Posterior cingulate gyrus (tissue), 11 donors: ENCODE measurements at regions not wholly inside any gene's neighbourhood (a gene's known extent, or its start where the extent isn't known, plus 50 kb on each side); places are given as distances from the start of the nearest gene placed in this dataset.

Experiments
- DNase-seq, 10 donors: peaks; one replicate each; pipeline versions ENCODE4 v3.0.0 to v3.0.0-alpha.2; 2020 to 2021; ENCODE audit warnings: mixed read lengths in 3 of 10
- intact Hi-C: fragments of 100-400 bp; cut with DNase I; formaldehyde crosslinking; loops from one replicate; pipeline ENCODE4 v1.15.1; 2023

- intact Hi-C loops, result no loop called here
- no peak for DNase-seq
Measured at GRCh38 chr18:39743463-39743862, 2177.9 kb upstream of the CELF4 start.

- intact Hi-C loops, result no loop called here
- DNase-seq, result peak in 1 of 10 donors; percentile 32
Measured at GRCh38 chr18:39741755-39742466, 2176.3 kb upstream of the CELF4 start.

- intact Hi-C loops, result no loop called here
- no peak for DNase-seq
Measured at GRCh38 chr18:39737869-39738268, 2172.3 kb upstream of the CELF4 start.

- intact Hi-C loops, result no loop called here
- no peak for DNase-seq
Measured at GRCh38 chr18:39732918-39733317, 2167.3 kb upstream of the CELF4 start.

- intact Hi-C loops, result no loop called here
- no peak for DNase-seq
Measured at GRCh38 chr18:39730606-39731005, 2165.0 kb upstream of the CELF4 start.

GRCh38 chr18:39724652-39725051 is 2159.1 kb upstream of the CELF4 start:
- intact Hi-C loops, result no loop called here

GRCh38 chr18:39721712-39722111 is 2156.1 kb upstream of the CELF4 start:
- no peak for DNase-seq
- intact Hi-C loops, result no loop called here

More at GRCh38 chr18:39724652-39725051, 2159.1 kb upstream of the CELF4 start:
- no peak for DNase-seq

- intact Hi-C loops, result no loop called here
Measured at GRCh38 chr18:39713961-39714360, 2148.4 kb upstream of the CELF4 start.

GRCh38 chr18:39711701-39712100 is 2146.1 kb upstream of the CELF4 start:
- intact Hi-C loops, result no loop called here
- no peak for DNase-seq

More at GRCh38 chr18:39713961-39714360, 2148.4 kb upstream of the CELF4 start:
- DNase-seq, result no peak

- no peak for DNase-seq
- intact Hi-C loops, result no loop called here
Measured at GRCh38 chr18:39705362-39705761, 2139.8 kb upstream of the CELF4 start.

GRCh38 chr18:39702888-39703287 is 2137.3 kb upstream of the CELF4 start:
- intact Hi-C loops, result no loop called here
- no peak for DNase-seq

GRCh38 chr18:39701839-39702238 is 2136.2 kb upstream of the CELF4 start:
- intact Hi-C loops, result no loop called here
- DNase-seq, result no peak

- intact Hi-C loops, result no loop called here
- DNase-seq, result no peak
Measured at GRCh38 chr18:39701055-39701783, 2135.6 kb upstream of the CELF4 start.

- DNase-seq, result no peak
- intact Hi-C loops, result no loop called here
Measured at GRCh38 chr18:39699340-39699964, 2133.9 kb upstream of the CELF4 start.

GRCh38 chr18:39698436-39698835 is 2132.8 kb upstream of the CELF4 start:
- intact Hi-C loops, result no loop called here
- DNase-seq, result no peak

- intact Hi-C loops, result no loop called here
- DNase-seq, result no peak
Measured at GRCh38 chr18:39693359-39693758, 2127.8 kb upstream of the CELF4 start.

- DNase-seq, result no peak
- intact Hi-C loops, result no loop called here
Measured at GRCh38 chr18:39692367-39693015, 2126.9 kb upstream of the CELF4 start.

- intact Hi-C loops, result no loop called here
- no peak for DNase-seq
Measured at GRCh38 chr18:39685303-39685902, 2119.8 kb upstream of the CELF4 start.

GRCh38 chr18:39681061-39681460 is 2115.5 kb upstream of the CELF4 start:
- no peak for DNase-seq
- intact Hi-C loops, result no loop called here

- no peak for DNase-seq
- intact Hi-C loops, result no loop called here
Measured at GRCh38 chr18:39675906-39676305, 2110.3 kb upstream of the CELF4 start.

GRCh38 chr18:39675368-39675767 is 2109.8 kb upstream of the CELF4 start:
- intact Hi-C loops, result no loop called here
- DNase-seq, result peak in 1 of 10 donors; percentile 33
